Prostate gland (tissue), 2 donors: ENCODE measurements at regions not wholly inside any gene's neighbourhood (a gene's known extent, or its start where the extent isn't known, plus 50 kb on each side); places are given as distances from the start of the nearest gene placed in this dataset.

Source experiments
- CTCF ChIP-seq, 4 experiments: fragments of 200-600 bp in 2 of 4; fragments of 450-650 bp in 2 of 4; sonication (generic) in 2 of 4; IDR thresholded peaks; 1 replicate in 3 of 4; 2 replicates in 1 of 4; pipeline ENCODE4 v1.5.1; 2016 to 2019; ENCODE audit warnings: antibody characterized with exemption in 4 of 4, mild to moderate bottlenecking in 2 of 4, moderate library complexity in 2 of 4
- POLR2AphosphoS5 ChIP-seq: sonication (generic); formaldehyde crosslinking; IDR thresholded peaks from one replicate; pipeline ENCODE4 v1.6.1; 2017; ENCODE audit warnings: antibody characterized with exemption

- TF ChIP-seq POLR2AphosphoS5 (no peak), CTCF (IDR thresholded peaks at IDR 0.05) (no peak)
Measured at GRCh38 chr9:124105266-124105665, 93.7 kb downstream of the LHX2 start.
